ENCODE measurements at regions not wholly inside any gene's neighbourhood (a gene's known extent, or its start where the extent isn't known, plus 50 kb on each side); places are given as distances from the start of the nearest gene placed in this dataset.
"Not testable (repeated sequence)": the region's sequence is repeated elsewhere in the genome, so short reads cannot be mapped to it uniquely, and the experiment has no call there.

DNA sequence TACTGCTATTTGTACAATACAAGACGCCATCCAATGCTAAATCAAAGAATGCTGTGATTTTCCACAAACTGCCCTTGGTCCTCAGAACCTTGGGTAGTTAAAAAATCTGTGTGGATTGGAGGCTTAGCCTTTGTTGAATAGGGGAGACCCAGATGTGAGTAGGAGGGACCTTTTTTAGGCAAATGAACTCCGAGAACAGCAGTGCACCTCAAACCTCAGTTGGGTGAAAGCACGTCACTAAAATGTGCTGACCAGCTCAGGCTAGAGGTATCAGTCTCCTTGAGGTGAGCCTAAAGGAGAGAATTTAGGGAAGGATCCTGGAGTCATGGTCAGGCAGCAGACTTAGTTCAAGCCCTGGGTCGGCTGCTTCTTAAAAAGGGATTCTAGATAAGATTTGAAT, 200.7 kb downstream of the SOX2 start:
- no peak for DNase-seq (ENCODE audit: missing footprints)
- intact Hi-C loops (cut with DNase I) = no loop called here
- no peak for ATAC-seq

DNA sequence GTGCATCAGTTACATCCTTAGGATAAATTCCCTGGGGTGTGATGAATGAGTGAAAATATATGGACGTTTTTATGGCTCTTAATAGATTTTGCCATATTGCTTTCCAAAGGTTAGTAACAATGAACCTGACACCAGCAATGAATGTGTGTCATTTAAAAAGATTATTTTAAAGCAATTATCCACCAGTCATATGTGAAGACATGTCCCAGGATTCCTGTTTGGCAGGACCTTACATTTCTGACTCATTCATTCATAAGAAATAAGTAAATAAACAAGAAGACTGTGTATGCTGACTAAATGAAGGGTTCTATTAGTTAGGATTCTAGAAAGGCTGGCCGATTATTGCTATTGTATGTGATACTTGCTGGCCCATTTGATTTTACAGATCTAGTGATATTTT, 201.5 kb downstream of the SOX2 start:
- ATAC-seq (no peak), DNase-seq (ENCODE audit: missing footprints) (no peak)
- intact Hi-C loops (cut with DNase I) = no loop called here

GRCh38 chr3:181915551-181915950, 203.8 kb downstream of the SOX2 start:
- DNase-seq (ENCODE audit: missing footprints) (no peak), ATAC-seq (no peak)
- intact Hi-C loops (cut with DNase I) = no loop called here

- ATAC-seq (no peak), DNase-seq (ENCODE audit: missing footprints) (no peak)
- intact Hi-C loops (cut with DNase I) = no loop called here
These were observed 204.3 kb downstream of the SOX2 start for GRCh38 chr3:181916013-181916412.

GRCh38 chr3:181917027-181917426, 205.3 kb downstream of the SOX2 start:
- DNase-seq (ENCODE audit: missing footprints) (no peak), ATAC-seq (no peak)
- intact Hi-C loops (cut with DNase I) = no loop called here

DNA sequence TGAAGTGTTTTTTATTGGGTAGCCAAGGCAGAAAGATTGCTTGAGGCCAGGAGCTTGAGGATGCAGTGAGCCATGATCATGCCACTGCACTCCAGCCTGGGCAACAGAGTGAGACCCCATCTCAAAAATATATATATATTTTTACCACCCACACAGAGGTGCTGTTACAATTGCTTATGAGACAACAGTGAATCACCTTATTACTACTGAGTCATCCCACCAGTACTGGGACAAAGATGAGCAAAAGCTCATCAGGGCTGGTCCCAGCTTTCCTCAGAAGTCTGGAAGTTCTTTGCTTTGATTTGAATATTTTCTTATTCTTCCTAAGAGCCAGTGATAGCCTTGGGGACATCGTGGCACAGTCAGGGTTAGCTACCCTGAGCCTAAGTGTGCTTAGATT, 207.7 kb downstream of the SOX2 start:
- no peak for DNase-seq (ENCODE audit: missing footprints)
- intact Hi-C loops (cut with DNase I) = no loop called here
- ATAC-seq = no peak

DNA sequence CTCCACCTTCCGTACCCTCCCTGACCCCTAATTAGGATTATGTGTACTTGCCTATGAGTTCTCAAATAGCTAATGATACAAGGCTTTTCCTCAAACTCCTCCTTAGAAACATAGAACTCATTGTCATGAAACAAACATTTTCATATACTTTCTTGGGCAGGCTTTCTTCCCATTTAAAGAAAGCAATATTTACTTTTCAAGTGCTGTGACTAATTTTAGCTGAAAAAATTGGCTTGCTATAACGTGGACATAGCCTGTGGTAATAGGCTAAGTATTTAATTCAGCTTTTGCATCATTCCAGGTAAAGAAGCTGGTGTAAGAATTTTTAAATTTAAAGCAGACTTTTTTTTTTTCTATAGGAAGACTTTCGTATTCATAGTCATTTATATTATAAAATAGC, 208.7 kb downstream of the SOX2 start:
- DNase-seq (ENCODE audit: missing footprints) (no peak), ATAC-seq (no peak)
- intact Hi-C loops (cut with DNase I) = no loop called here

DNA sequence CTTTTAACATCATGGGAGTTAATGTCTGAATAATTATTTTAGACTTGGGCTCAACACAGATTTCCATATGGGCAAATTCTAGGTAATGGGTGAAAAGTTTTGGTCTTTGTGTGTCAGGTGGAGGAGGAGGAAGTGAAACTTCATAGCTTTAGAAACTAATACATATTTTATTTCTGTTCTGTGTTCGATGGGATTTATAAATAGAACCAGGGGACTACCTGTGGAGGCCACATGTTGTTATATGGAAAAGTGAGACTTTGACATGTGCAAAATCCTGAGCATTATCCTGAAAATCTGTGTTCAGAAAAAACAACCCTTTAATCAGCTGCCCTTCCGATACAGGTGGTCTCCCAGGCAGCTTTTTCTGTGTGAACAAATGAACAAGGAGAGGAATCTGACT, 209.5 kb downstream of the SOX2 start:
- DNase-seq (ENCODE audit: missing footprints) (no peak), ATAC-seq (no peak)
- intact Hi-C loops (cut with DNase I) = no loop called here

DNA sequence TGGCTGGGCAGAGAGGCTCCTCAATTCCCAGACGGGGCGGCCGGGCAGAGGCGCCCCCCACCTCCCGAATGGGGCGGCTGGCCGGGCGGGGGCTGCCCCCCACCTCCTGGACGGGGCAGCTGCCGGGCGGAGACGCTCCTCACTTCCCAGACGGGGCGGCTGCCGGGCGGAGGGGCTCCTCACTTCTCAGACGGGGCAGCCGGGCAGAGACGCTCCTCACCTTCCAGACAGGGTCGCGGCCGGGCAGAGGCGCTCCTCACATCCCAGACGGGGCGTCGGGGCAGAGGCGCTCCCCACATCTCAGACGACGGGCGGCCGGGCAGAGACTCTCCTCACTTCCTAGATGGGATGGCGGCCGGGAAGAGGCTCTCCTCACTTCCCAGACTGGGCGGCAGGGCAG, 214.1 kb downstream of the SOX2 start:
- DNase-seq (ENCODE audit: missing footprints); intact Hi-C loops (cut with DNase I); ATAC-seq: not testable (repeated sequence)

GRCh38 chr3:181929501-181929900, 217.8 kb downstream of the SOX2 start:
- intact Hi-C loops (cut with DNase I) = no loop called here
- DNase-seq (ENCODE audit: missing footprints) = no peak
- ATAC-seq = no peak

DNA sequence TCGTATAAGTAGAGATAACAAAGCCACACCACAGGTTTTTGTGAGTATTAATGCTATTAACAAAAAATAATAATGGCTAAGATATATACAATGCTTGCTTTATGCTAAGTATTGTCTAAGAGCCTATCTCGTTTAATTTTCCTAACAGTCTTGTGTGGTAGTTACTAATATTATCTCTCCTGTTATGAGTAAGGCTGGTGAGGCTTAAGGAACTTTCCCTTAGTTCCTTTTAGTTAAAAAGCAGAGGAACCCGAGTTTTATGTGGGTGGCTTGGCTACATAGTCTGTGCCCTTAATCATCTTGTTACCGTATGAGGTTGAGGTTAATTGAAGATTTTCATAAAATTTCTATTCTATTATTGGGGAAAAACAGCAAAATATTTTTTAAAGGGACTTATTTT, 218.4 kb downstream of the SOX2 start:
- intact Hi-C loops (cut with DNase I) = no loop called here
- DNase-seq (ENCODE audit: missing footprints) = no peak
- ATAC-seq = no peak

DNA sequence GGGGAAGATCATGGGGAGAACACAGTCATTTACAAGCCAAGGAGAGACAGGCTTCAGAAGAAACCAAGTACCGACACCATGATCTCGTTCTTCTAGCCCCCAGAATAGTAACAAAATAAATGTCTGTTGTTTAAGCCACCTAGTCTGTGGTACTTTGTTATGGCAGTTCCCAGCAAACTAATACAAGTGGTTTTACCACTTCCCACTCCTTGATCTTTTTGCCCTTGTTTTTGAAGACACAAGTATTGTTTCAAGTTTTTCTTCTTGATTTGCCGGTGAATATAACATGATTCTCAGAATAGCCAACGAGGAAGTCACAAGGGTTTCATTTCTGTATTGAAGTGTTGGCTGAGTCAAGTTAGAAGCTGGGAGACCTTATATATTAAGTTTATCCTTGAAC, 220.3 kb downstream of the SOX2 start:
- intact Hi-C loops (cut with DNase I) = no loop called here
- ATAC-seq (no peak), DNase-seq (ENCODE audit: missing footprints) (no peak)

DNA sequence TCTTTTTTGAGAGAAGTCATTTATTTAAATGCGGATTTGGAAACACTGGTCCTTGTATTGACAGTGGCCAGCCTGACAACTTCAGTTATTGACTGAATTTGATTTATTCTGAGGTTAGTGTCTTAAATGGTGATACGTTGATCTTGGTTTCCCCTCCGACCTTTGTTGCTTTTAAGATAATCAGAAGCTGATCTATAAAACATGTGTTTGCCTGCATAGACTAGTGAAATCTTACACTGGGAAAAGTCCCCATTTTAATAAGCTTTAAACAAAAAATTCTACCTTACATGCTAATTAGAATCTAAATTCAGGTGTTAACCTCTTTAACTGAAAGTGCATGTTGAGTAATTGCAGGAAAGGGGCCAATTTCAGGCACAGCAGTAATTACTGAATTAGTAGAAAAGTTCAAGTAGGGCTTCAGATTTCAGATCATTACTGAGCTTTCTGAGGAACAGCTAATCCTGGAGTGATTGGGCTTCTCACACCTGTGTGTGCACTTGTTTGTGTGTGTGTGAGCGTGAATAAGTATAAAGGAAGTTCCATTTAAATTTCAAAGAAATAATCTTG, 221.4 kb downstream of the SOX2 start:
- ATAC-seq (no peak), DNase-seq (ENCODE audit: missing footprints) (no peak)
- intact Hi-C loops (cut with DNase I) = no loop called here

- DNase-seq (ENCODE audit: missing footprints) (no peak), ATAC-seq (no peak)
- intact Hi-C loops (cut with DNase I) = no loop called here
These were observed 224.2 kb downstream of the SOX2 start for GRCh38 chr3:181935915-181936314.

DNA sequence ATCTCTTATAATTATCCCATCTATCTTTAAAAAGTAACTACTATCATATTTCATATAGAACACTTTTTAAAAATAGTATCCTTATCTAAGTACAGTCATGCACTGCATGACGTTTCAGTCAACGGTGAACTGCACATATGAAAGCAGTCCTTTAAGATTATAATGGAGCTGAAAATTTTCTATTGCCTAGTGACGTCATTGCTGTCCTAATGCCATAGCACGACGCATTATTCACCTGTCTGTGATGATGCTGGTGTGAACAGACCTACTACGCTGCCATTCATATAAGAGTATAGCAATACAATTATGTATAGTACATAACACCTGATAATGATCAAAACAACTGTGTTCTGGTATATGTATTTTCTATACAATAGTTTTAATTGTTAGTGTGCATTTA, 225.0 kb downstream of the SOX2 start:
- no peak for ATAC-seq

DNA sequence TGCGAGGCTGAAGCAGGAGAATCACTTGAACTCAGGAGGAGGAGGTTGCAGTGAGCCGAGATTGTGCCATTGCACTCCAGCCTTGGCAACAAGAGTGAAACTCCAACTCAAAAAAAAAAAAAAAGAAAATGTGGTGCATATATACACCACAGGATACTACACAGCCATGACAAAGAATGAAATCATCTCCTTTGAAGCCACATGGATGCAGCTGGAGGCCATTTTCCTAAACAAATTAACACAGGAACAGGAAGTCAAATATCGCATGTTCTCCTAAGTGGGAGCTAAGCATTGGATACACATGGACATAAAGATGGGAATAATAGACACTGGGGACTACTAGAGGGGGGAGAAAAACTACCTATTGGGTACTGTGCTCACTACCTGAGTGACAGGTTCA, 226.9 kb downstream of the SOX2 start:
- intact Hi-C loops (cut with DNase I); ATAC-seq; DNase-seq (ENCODE audit: missing footprints): not testable (repeated sequence)

More for the DNA sequence above, 225.0 kb downstream of the SOX2 start:
- DNase-seq (ENCODE audit: missing footprints) = no peak
- intact Hi-C loops (cut with DNase I) = no loop called here

DNA sequence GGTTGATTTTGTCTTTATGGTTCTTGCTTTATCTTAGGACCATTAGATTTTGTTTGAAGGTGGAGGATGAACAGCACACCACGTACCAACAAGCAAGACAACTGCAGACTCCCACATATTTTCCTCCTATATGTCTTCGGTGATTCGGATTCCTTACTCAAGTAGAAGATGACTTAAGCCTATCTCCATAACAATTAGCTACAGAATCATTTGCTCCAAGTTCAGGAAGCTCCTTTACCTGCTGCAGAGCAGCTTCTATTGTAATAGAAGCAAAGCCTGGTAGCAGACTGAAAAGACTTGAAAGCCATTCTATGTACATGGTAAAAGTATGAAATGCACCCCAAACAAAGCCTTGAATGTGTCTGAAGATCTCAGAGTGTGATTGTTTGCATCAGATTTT, 229.0 kb downstream of the SOX2 start:
- intact Hi-C loops (cut with DNase I) = no loop called here
- no peak for ATAC-seq
- DNase-seq (ENCODE audit: missing footprints) = no peak

- DNase-seq (ENCODE audit: missing footprints) (no peak), ATAC-seq (no peak)
- intact Hi-C loops (cut with DNase I) = no loop called here
These were observed 229.5 kb downstream of the SOX2 start for GRCh38 chr3:181941250-181941649.

- DNase-seq (ENCODE audit: missing footprints) (no peak), ATAC-seq (no peak)
- intact Hi-C loops (cut with DNase I) = no loop called here
These were observed 231.6 kb downstream of the SOX2 start for GRCh38 chr3:181943285-181943684.

DNA sequence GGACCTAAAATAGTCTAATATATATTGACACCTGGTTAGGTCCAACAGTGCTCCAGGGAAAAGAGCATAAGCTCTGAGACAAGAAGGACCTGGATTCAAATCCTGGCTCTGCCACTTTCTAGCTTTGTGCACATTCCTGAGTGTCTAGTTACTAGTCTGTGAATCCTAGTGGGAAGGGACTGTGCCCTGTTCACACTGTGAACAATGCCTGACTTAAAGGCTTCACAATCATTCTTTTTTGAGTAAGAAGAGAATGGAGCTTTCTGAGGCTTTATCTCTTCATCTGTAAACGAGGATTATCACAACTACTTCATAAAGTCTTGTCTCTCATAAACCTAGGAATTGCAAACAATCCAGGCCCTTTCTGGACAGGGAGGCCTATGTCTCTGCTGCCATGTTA, 235.9 kb downstream of the SOX2 start:
- DNase-seq (ENCODE audit: missing footprints) (no peak), ATAC-seq (no peak)
- intact Hi-C loops (cut with DNase I) = no loop called here

GRCh38 chr3:181948286-181948685, 236.6 kb downstream of the SOX2 start:
- DNase-seq (ENCODE audit: missing footprints) (no peak), ATAC-seq (no peak)
- intact Hi-C loops (cut with DNase I) = no loop called here

GRCh38 chr3:181952221-181952620, 240.5 kb downstream of the SOX2 start:
- no peak for ATAC-seq
- intact Hi-C loops (cut with DNase I) = no loop called here

More at GRCh38 chr3:181952221-181952620, 240.5 kb downstream of the SOX2 start:
- DNase-seq (ENCODE audit: missing footprints) = no peak

Data from Right ventricle myocardium inferior (tissue), 1 donor.